Peyer's patch (tissue), 4 donors: ENCODE measurements at regions not wholly inside any gene's neighbourhood (a gene's known extent, or its start where the extent isn't known, plus 50 kb on each side); places are given as distances from the start of the nearest gene placed in this dataset.

Experiments
- DNase-seq, 3 donors: peaks; one replicate each; pipeline ENCODE4 v3.0.0-alpha.2; 2017 to 2019
- H3K27ac ChIP-seq, 4 donors: fragments of 200-600 bp; sonication (generic); one replicate each; pipeline ENCODE4 v1.5.1; 2016 to 2019
- H3K27me3 ChIP-seq, 2 donors: fragments of 200-600 bp; sonication (generic); one replicate each; pipeline ENCODE4 v1.5.1; 2019
- H3K36me3 ChIP-seq, 3 donors: fragments of 200-600 bp; sonication (generic); one replicate each; pipeline ENCODE4 v1.5.1; 2016 to 2019
- H3K4me1 ChIP-seq, 4 donors: fragments of 200-600 bp; sonication (generic); one replicate each; pipeline ENCODE4 v1.5.1; 2016 to 2019
- H3K4me3 ChIP-seq, 4 donors: fragments of 200-600 bp; sonication (generic); 1 replicate in 3 of 4; 2 replicates in 1 of 4; pipeline ENCODE4 v1.5.1; 2016 to 2019; ENCODE audit warnings: mild to moderate bottlenecking in 1 of 4
- H3K9me3 ChIP-seq, 4 donors: fragments of 200-600 bp; sonication (generic); one replicate each; pipeline ENCODE4 v1.5.1; 2016 to 2019; ENCODE audit warnings: mild to moderate bottlenecking in 1 of 4
- CTCF ChIP-seq, 6 experiments: fragments of 450-650 bp in 4 of 6; fragments of 200-600 bp in 2 of 6; sonication (generic) in 1 of 6; IDR thresholded peaks; one replicate each; pipeline ENCODE4 v1.5.1; 2017 to 2019; ENCODE audit warnings: antibody characterized with exemption in 6 of 6, mild to moderate bottlenecking in 3 of 6, moderate library complexity in 1 of 6
- POLR2A ChIP-seq, 2 donors: fragments of 450-650 bp; IDR thresholded peaks; one replicate each; pipeline ENCODE4 v1.5.1; 2017; ENCODE audit warnings: antibody characterized with exemption in 2 of 2, mild to moderate bottlenecking in 2 of 2, moderate library complexity in 2 of 2

- Histone ChIP-seq H3K27ac (no peak overlapping the region), H3K4me1 (no peaks in the 10 kb centered on the region), H3K27me3 (no peaks in the 10 kb centered on the region), H3K4me3 (no peak overlapping the region), H3K9me3 (no peaks in the 10 kb centered on the region), H3K36me3 (no peaks in the 10 kb centered on the region)
- no peak for TF ChIP-seq POLR2A (IDR thresholded peaks at IDR 0.05)
- no peak for TF ChIP-seq CTCF (IDR thresholded peaks at IDR 0.05)
- DNase-seq: no peak
These were observed 219.4 kb upstream of the TLE4 start for GRCh38 chr9:79352322-79352721.

GRCh38 chr9:79353856-79354520 lies 217.8 kb upstream of the TLE4 start:
- Histone ChIP-seq H3K27me3 (no peaks in the 10 kb centered on the region), H3K27ac (no peak overlapping the region), H3K36me3 (no peaks in the 10 kb centered on the region), H3K4me3 (no peak overlapping the region), H3K4me1 (no peaks in the 10 kb centered on the region), H3K9me3 (no peaks in the 10 kb centered on the region)
- no peak for TF ChIP-seq CTCF (IDR thresholded peaks at IDR 0.05)
- TF ChIP-seq POLR2A (IDR thresholded peaks at IDR 0.05): no peak
- DNase-seq: no peak

- TF ChIP-seq POLR2A (IDR thresholded peaks at IDR 0.05) (no peak), CTCF (IDR thresholded peaks at IDR 0.05) (no peak)
- Histone ChIP-seq H3K27ac (no peak overlapping the region), H3K4me3 (no peak overlapping the region), H3K9me3 (no peaks in the 10 kb centered on the region), H3K36me3 (no peaks in the 10 kb centered on the region), H3K4me1 (no peaks in the 10 kb centered on the region), H3K27me3 (no peaks in the 10 kb centered on the region)
- no peak for DNase-seq
These were observed 214.6 kb upstream of the TLE4 start for GRCh38 chr9:79357194-79357593.

DNA sequence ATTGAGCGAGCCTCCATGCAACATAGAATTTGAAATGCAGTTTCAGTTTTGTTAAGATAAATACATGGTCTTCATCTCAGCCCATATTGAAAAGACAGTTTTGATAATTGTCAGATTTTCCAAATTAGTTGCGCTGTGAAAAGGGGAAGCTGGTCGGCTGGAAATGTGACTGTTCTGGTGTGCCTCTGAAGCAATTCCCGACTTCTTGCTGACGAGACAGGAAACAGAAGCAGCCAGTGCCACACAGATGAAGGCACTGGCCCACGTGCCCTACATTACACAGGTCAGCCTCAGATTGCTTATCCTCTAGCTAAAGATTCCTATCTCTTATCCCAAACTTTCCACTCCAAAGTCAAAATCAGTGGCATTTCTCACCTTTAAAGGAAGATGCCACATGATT lies 214.1 kb upstream of the TLE4 start:
- Histone ChIP-seq H3K36me3 (no peaks in the 10 kb centered on the region), H3K4me3 (no peak overlapping the region), H3K9me3 (no peaks in the 10 kb centered on the region), H3K4me1 (no peaks in the 10 kb centered on the region), H3K27me3 (no peaks in the 10 kb centered on the region), H3K27ac (no peak overlapping the region)
- TF ChIP-seq CTCF (IDR thresholded peaks at IDR 0.05) (no peak), POLR2A (IDR thresholded peaks at IDR 0.05) (no peak)
- peak in 1 of 3 donors; percentile 47 for DNase-seq

- Histone ChIP-seq H3K27ac (no peak overlapping the region), H3K4me3 (no peak overlapping the region), H3K9me3 (no peaks in the 10 kb centered on the region), H3K4me1 (no peaks in the 10 kb centered on the region), H3K27me3 (no peaks in the 10 kb centered on the region), H3K36me3 (no peaks in the 10 kb centered on the region)
- TF ChIP-seq POLR2A (IDR thresholded peaks at IDR 0.05) (no peak), CTCF (IDR thresholded peaks at IDR 0.05) (no peak)
- no peak for DNase-seq
These were observed 211.1 kb upstream of the TLE4 start for GRCh38 chr9:79360387-79361347.
